H1 (cell line): ENCODE measurements at regions not wholly inside any gene's neighbourhood (a gene's known extent, or its start where the extent isn't known, plus 50 kb on each side); places are given as distances from the start of the nearest gene placed in this dataset.

ENCODE experiments used
- CTCF ChIA-PET: fragments of 300-600 bp; sonication (Branson Sonifier 250); formaldehyde crosslinking; loops from one replicate; lab custom pipeline; 2021; ENCODE audit not compliant: partially characterized antibody; lab: Charles Lee
- POLR2A ChIA-PET: fragments of 300-600 bp; sonication (Branson Sonifier 250); formaldehyde crosslinking; loops from one replicate; lab custom pipeline; 2021; ENCODE audit warnings: inconsistent platforms; ENCODE audit not compliant: partially characterized antibody; lab: Charles Lee
- DNase-seq, 2 experiments: peaks; one replicate each; pipeline versions ENCODE4 v3.0.0 to v3.0.0-alpha.2; 2010 to 2022; ENCODE audit warnings: low spot score in 2 of 2, low read depth in 1 of 2, mixed read lengths in 1 of 2
- FAIRE-seq: peaks from 2 replicates; lab custom pipeline; 2011; peaks lifted over from hg19 to GRCh38; lab: Jason Lieb, UNC
- H2AFZ ChIP-seq: 2 replicates; pipeline ENCODE4 v1.8.1; 2012; ENCODE audit warnings: low read length, inconsistent platforms
- H2AK5ac ChIP-seq: 2 replicates; pipeline ENCODE4 v1.6.1; 2013; ENCODE audit warnings: low read depth, low read length
- H2BK120ac ChIP-seq: replicated peaks from 2 replicates; pipeline ENCODE3; 2013; ENCODE audit warnings: low read depth, low read length, inconsistent platforms
- H2BK12ac ChIP-seq: 2 replicates; pipeline ENCODE4 v1.6.1; 2013; ENCODE audit warnings: low read depth, low read length
- H2BK15ac ChIP-seq: 2 replicates; pipeline ENCODE4 v1.6.1; 2013; ENCODE audit warnings: low read length
- H2BK20ac ChIP-seq: 2 replicates; pipeline ENCODE4 v1.6.1; 2013; ENCODE audit warnings: low read length
- H2BK5ac ChIP-seq: 2 replicates; pipeline ENCODE4 v1.6.1; 2013; ENCODE audit warnings: low read depth, low read length
- H3K14ac ChIP-seq: 2 replicates; pipeline ENCODE4 v1.6.1; 2013; ENCODE audit warnings: inconsistent platforms; ENCODE audit not compliant: insufficient read length
- H3K18ac ChIP-seq: 2 replicates; pipeline ENCODE4 v1.6.1; 2013; ENCODE audit warnings: low read length; ENCODE audit errors: extremely low read depth
- H3K23ac ChIP-seq: 2 replicates; pipeline ENCODE4 v1.6.1; 2013; ENCODE audit warnings: inconsistent platforms; ENCODE audit not compliant: insufficient read length
- H3K23me2 ChIP-seq: 2 replicates; pipeline ENCODE4 v1.6.1; 2013; ENCODE audit warnings: low read depth, low read length
- H3K27ac ChIP-seq: 2 replicates; pipeline ENCODE4 v1.6.1; 2011; ENCODE audit warnings: low read depth, low read length, inconsistent platforms
- H3K27me3 ChIP-seq, 4 experiments: replicated peaks in 1 of 4; 1 replicate in 1 of 4; 2 replicates in 3 of 4; pipeline versions ENCODE4 v1.6.1 to v1.8.1; 2011 to 2013; ENCODE audit warnings: low read length in 3 of 4, mild to moderate bottlenecking in 3 of 4, inconsistent platforms in 2 of 4, mixed read lengths in 2 of 4, moderate library complexity in 1 of 4; ENCODE audit not compliant: control insufficient read depth in 3 of 4, insufficient read depth in 3 of 4; ENCODE audit errors: extremely low read depth in 1 of 4
- H3K36me3 ChIP-seq, 4 experiments: 2 replicates each; pipeline versions ENCODE4 v1.6.1 to v1.8.1; 2011 to 2013; ENCODE audit warnings: mild to moderate bottlenecking in 4 of 4, low read length in 3 of 4, moderate library complexity in 2 of 4, control low read depth in 1 of 4, inconsistent platforms in 1 of 4; ENCODE audit not compliant: insufficient read depth in 4 of 4, control insufficient read depth in 2 of 4
- H3K4ac ChIP-seq: replicated peaks from 2 replicates; pipeline ENCODE3; 2013; ENCODE audit warnings: low read length, low read depth, mixed read lengths, inconsistent platforms; ENCODE audit not compliant: insufficient read length
- H3K4me1 ChIP-seq, 4 experiments: replicated peaks in 1 of 4; 1 replicate in 1 of 4; 2 replicates in 3 of 4; pipeline versions ENCODE4 v1.6.1 to v1.8.1; 2011 to 2013; ENCODE audit warnings: low read length in 3 of 4, inconsistent platforms in 2 of 4, mixed read lengths in 1 of 4; ENCODE audit not compliant: insufficient read depth in 4 of 4, control insufficient read depth in 3 of 4
- H3K4me2 ChIP-seq, 2 experiments: 2 replicates each; pipeline versions ENCODE4 v1.6.1 to v1.8.1; 2011 to 2013; ENCODE audit warnings: low read depth in 2 of 2, low read length in 2 of 2, control low read depth in 1 of 2, inconsistent platforms in 1 of 2, mild to moderate bottlenecking in 1 of 2; ENCODE audit not compliant: insufficient read depth in 1 of 2
- H3K4me3 ChIP-seq, 4 experiments: fragments of 200-600, 300-600 bp in 1 of 4; sonication (generic), shearing (Covaris generic), sonication (Bioruptor Twin) in 1 of 4; 2 replicates each; pipeline versions ENCODE4 v1.5.1 to v1.8.1; 2011 to 2016; ENCODE audit warnings: low read length in 4 of 4, low read depth in 3 of 4, control low read depth in 2 of 4, inconsistent platforms in 2 of 4, mild to moderate bottlenecking in 2 of 4, mixed read lengths in 1 of 4, moderate library complexity in 1 of 4; ENCODE audit not compliant: insufficient read depth in 2 of 4; ENCODE audit errors: extremely low read depth in 1 of 4
- H3K56ac ChIP-seq: replicated peaks from 2 replicates; pipeline ENCODE3; 2013; ENCODE audit warnings: low read depth, mild to moderate bottlenecking, mixed read lengths, low read length, inconsistent platforms; ENCODE audit not compliant: insufficient read length
- H3K79me1 ChIP-seq: 2 replicates; pipeline ENCODE4 v1.6.1; 2013; ENCODE audit warnings: low read depth, low read length, control low read depth
- H3K79me2 ChIP-seq, 2 experiments: 2 replicates each; pipeline versions ENCODE4 v1.6.1 to v1.8.1; 2012 to 2013; ENCODE audit warnings: low read length in 2 of 2, mild to moderate bottlenecking in 2 of 2, inconsistent platforms in 1 of 2; ENCODE audit not compliant: insufficient read depth in 2 of 2, control insufficient read depth in 1 of 2
- H3K9ac ChIP-seq, 4 experiments: replicated peaks in 1 of 4; 1 replicate in 1 of 4; 2 replicates in 3 of 4; pipeline versions ENCODE4 v1.6.1 to v1.8.1; 2011 to 2013; ENCODE audit warnings: low read depth in 3 of 4, low read length in 3 of 4, control low read depth in 2 of 4, mild to moderate bottlenecking in 2 of 4, moderate library complexity in 2 of 4, inconsistent platforms in 1 of 4; ENCODE audit errors: extremely low read depth in 1 of 4
- H3K9me3 ChIP-seq, 2 experiments: 2 replicates each; pipeline versions ENCODE4 v1.6.1 to v1.8.1; 2012 to 2013; ENCODE audit warnings: mild to moderate bottlenecking in 2 of 2, moderate library complexity in 2 of 2, control low read depth in 1 of 2, inconsistent platforms in 1 of 2, low read depth in 1 of 2, low read length in 1 of 2, mixed read lengths in 1 of 2; ENCODE audit not compliant: insufficient read depth in 2 of 2
- H4K20me1 ChIP-seq, 2 experiments: replicated peaks in 1 of 2; 2 replicates each; pipeline versions ENCODE3 to v1.8.1; 2011 to 2013; ENCODE audit warnings: inconsistent platforms in 2 of 2, low read length in 2 of 2, mild to moderate bottlenecking in 1 of 2; ENCODE audit not compliant: insufficient read depth in 2 of 2, control insufficient read depth in 1 of 2
- H4K5ac ChIP-seq: 2 replicates; pipeline ENCODE4 v1.6.1; 2013; ENCODE audit warnings: low read length, low read depth, mixed read lengths, inconsistent platforms; ENCODE audit not compliant: insufficient read length
- H4K8ac ChIP-seq: 2 replicates; pipeline ENCODE4 v1.8.0; 2013; ENCODE audit warnings: mild to moderate bottlenecking, moderate library complexity, low read length, inconsistent platforms; ENCODE audit not compliant: insufficient read depth; ENCODE audit errors: extremely low read depth
- H4K91ac ChIP-seq: replicated peaks from 2 replicates; pipeline ENCODE3; 2013; ENCODE audit warnings: low read length, mixed read lengths, inconsistent platforms; ENCODE audit not compliant: insufficient read length
- CREB1 ChIP-seq: IDR thresholded peaks from 2 replicates; pipeline ENCODE4 v1.6.1; 2012; ENCODE audit warnings: inconsistent platforms
- E2F6 ChIP-seq: IDR thresholded peaks from 2 replicates; pipeline ENCODE4 v1.6.1; 2012; ENCODE audit warnings: inconsistent platforms
- KDM5A ChIP-seq: fragments of 200-600 bp; IDR thresholded peaks from 2 replicates; pipeline ENCODE4 v1.7.1; 2012; ENCODE audit warnings: mild to moderate bottlenecking, low read length, inconsistent platforms, mixed read lengths
- NRF1 ChIP-seq: IDR thresholded peaks from 2 replicates; pipeline ENCODE4 v1.6.1; 2011; ENCODE audit warnings: mild to moderate bottlenecking, low read depth, low read length, improper control_type of control experiment
- RAD21 ChIP-seq, 2 experiments: IDR thresholded peaks in 1 of 2; conservative IDR thresholded peaks in 1 of 2; 2 replicates each; pipeline ENCODE4 v1.6.1; 2011; ENCODE audit warnings: low read depth in 2 of 2, low read length in 2 of 2, improper control_type of control experiment in 1 of 2, inconsistent platforms in 1 of 2, mild to moderate bottlenecking in 1 of 2, moderate library complexity in 1 of 2
- RBBP5 ChIP-seq: IDR thresholded peaks from 2 replicates; pipeline ENCODE4 v1.7.1; 2012; ENCODE audit warnings: low read depth, mild to moderate bottlenecking, inconsistent platforms, low read length, moderate library complexity, borderline replicate concordance
- SIX5 ChIP-seq: IDR thresholded peaks from 2 replicates; pipeline ENCODE4 v1.6.1; 2011; ENCODE audit warnings: mild to moderate bottlenecking, low read depth, low read length
- SP2 ChIP-seq: IDR thresholded peaks from 2 replicates; pipeline ENCODE4 v1.6.1; 2012; ENCODE audit warnings: mild to moderate bottlenecking, low read length, inconsistent platforms
- TEAD4 ChIP-seq: IDR thresholded peaks from 2 replicates; pipeline ENCODE4 v1.6.1; 2012; ENCODE audit warnings: low read depth, low read length, inconsistent platforms, mixed read lengths
- ZNF274 ChIP-seq: IDR thresholded peaks from 2 replicates; pipeline ENCODE4 v1.7.0; 2012; ENCODE audit warnings: low read length, borderline replicate concordance; ENCODE audit errors: extremely low read depth

DNA sequence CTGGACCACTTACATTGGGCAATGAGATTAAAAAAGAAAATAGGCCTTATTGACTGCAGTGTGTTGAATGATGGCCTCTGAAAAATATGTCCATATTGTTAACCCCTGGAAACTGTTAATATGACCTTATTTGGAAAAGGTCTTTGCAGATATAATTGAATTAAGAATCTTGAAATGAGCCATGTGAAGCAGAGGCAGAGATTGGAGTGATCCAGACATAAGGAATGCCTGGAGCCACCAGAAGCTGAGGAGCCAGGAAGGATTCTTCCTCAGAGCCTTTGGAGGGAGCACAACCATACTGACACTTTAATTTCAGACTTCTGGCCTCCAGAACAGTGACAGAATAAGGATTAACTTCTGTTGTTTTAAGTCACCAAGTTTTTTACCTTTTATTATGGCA, 510.4 kb upstream of the AGTR1 start:
- Histone ChIP-seq H3K36me3 (no peaks in the 10 kb centered on the region), H3K4me3 (no peak overlapping the region), H2AFZ (no peak overlapping the region), H3K4ac (no peak overlapping the region), H2BK20ac (no peak overlapping the region), H3K23ac (no peak overlapping the region), H3K23me2 (no peaks in the 10 kb centered on the region), H4K20me1 (no peaks in the 10 kb centered on the region), H4K5ac (no peak overlapping the region), H3K18ac (no peak overlapping the region), H3K9ac (no peak overlapping the region), H2AK5ac (no peak overlapping the region), H2BK12ac (no peak overlapping the region), H2BK15ac (no peak overlapping the region), H3K56ac (no peak overlapping the region), H3K27me3 (no peaks in the 10 kb centered on the region), H3K79me1 (no peaks in the 10 kb centered on the region), H3K14ac (no peak overlapping the region), H3K27ac (no peak overlapping the region), H3K9me3 (no peaks in the 10 kb centered on the region), H4K91ac (no peak overlapping the region), H4K8ac (no peak overlapping the region), H2BK5ac (no peak overlapping the region), H3K79me2 (no peaks in the 10 kb centered on the region), H3K4me1 (no peaks in the 10 kb centered on the region), H2BK120ac (no peak overlapping the region), H3K4me2 (no peak overlapping the region)
- DNase-seq (no peak), FAIRE-seq (no peak)
- POLR2A ChIA-PET = no interaction called here
- TF ChIP-seq ZNF274 (no peak), CREB1 (no peak), KDM5A (no peak), RBBP5 (no peak), E2F6 (no peak), TEAD4 (no peak), SP2 (no peak), RAD21 (IDR thresholded peaks at IDR 0.05 in 1 of 2, conservative IDR thresholded peaks at IDR 0.05 in 1 of 2; ENCODE audit: low read depth in 2 of 2, low read length in 2 of 2) (no peak), SIX5 (no peak), NRF1 (no peak)
- CTCF ChIA-PET = no interaction called here
